ENCODE measurements at regions not wholly inside any gene's neighbourhood (a gene's known extent, or its start where the extent isn't known, plus 50 kb on each side); places are given as distances from the start of the nearest gene placed in this dataset.

DNA sequence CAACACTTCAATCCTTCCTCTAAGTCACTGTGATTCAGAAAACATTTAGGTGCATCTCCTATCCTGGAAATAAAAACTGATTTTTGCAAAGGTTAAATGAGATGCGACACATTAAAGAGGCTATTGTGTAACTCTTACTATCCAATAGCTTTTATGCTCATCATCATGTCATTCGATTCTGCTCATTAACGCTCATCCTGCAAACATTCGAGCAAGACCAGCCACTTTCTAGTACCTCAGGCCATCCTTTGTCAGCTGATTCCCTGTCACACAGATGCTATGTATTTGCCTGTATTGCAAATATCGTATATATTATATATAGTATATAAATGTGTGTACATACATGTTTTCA, 131.6 kb downstream of the TLR5 start:
- H3K4me3 Mint-ChIP-seq: peak overlapping the region; percentile 61
- H2AFZ ChIP-seq (replicated peaks): no peak overlapping the region

GRCh38 chr1:223012176-223012788, 130.8 kb downstream of the TLR5 start:
- Histone ChIP-seq H3K27me3 (no peaks in the 10 kb centered on the region), H3K27ac (no peak overlapping the region), H3K79me2 (ENCODE audit: low read depth) (no peaks in the 10 kb centered on the region), H3K4me3 (no peak overlapping the region), H2AFZ (replicated peaks) (no peak overlapping the region), H3K4me1 (peaks cover 54% of the 10 kb centered on the region), H3K36me3 (no peaks in the 10 kb centered on the region), H4K20me1 (ENCODE audit: low read depth) (no peaks in the 10 kb centered on the region), H3K9ac (no peak overlapping the region), H3F3A (ENCODE audit: low read depth) (peaks cover 36% of the 10 kb centered on the region), H3K4me2 (peak overlapping the region; percentile 64), H3K9me3 (ENCODE audit: low read depth) (no peaks in the 10 kb centered on the region)
- DNase-seq (ENCODE audit: low spot score): no peak
- H3K4me1 Mint-ChIP-seq: peaks cover 83% of the 10 kb centered on the region
- H3K4me3 Mint-ChIP-seq: no peak overlapping the region
- peaks cover 9% of the 10 kb centered on the region for H3K9me3 Mint-ChIP-seq
- H3K27me3 Mint-ChIP-seq (ENCODE audit: insufficient read depth, low read depth): peaks cover 7% of the 10 kb centered on the region
- H3K36me3 Mint-ChIP-seq: peaks cover 4% of the 10 kb centered on the region
- H3K27ac Mint-ChIP-seq: peak overlapping the region; percentile 15
- TF ChIP-seq EZH2phosphoT487 (IDR thresholded peaks at IDR 0.05) (no peak), EZH2 (IDR thresholded peaks at IDR 0.05) (no peak)
- TF ChIP-seq, protein P1, sequence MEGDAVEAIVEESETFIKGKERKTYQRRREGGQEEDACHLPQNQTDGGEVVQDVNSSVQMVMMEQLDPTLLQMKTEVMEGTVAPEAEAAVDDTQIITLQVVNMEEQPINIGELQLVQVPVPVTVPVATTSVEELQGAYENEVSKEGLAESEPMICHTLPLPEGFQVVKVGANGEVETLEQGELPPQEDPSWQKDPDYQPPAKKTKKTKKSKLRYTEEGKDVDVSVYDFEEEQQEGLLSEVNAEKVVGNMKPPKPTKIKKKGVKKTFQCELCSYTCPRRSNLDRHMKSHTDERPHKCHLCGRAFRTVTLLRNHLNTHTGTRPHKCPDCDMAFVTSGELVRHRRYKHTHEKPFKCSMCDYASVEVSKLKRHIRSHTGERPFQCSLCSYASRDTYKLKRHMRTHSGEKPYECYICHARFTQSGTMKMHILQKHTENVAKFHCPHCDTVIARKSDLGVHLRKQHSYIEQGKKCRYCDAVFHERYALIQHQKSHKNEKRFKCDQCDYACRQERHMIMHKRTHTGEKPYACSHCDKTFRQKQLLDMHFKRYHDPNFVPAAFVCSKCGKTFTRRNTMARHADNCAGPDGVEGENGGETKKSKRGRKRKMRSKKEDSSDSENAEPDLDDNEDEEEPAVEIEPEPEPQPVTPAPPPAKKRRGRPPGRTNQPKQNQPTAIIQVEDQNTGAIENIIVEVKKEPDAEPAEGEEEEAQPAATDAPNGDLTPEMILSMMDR (IDR thresholded peaks at IDR 0.05): no peak

More for the DNA sequence above, 131.6 kb downstream of the TLR5 start:
- peaks cover 36% of the 10 kb centered on the region for H3F3A ChIP-seq (ENCODE audit: low read depth)
- H3K4me2 ChIP-seq: peak overlapping the region; percentile 64
- Mint-ChIP-seq H3K27ac (peak overlapping the region; percentile 91), H3K9me3 (peaks cover 7% of the 10 kb centered on the region), H3K36me3 (peaks cover 8% of the 10 kb centered on the region), H3K4me1 (peaks cover 88% of the 10 kb centered on the region), H3K27me3 (ENCODE audit: insufficient read depth, low read depth) (peaks cover 7% of the 10 kb centered on the region)
- H3K4me3 ChIP-seq: peak overlapping the region; percentile 16
- peaks cover 61% of the 10 kb centered on the region for H3K4me1 ChIP-seq
- DNase-seq (ENCODE audit: low spot score): no peak
- H3K27ac ChIP-seq: peak overlapping the region; percentile 83
- no peaks in the 10 kb centered on the region for H3K27me3 ChIP-seq
- H4K20me1 ChIP-seq (ENCODE audit: low read depth): no peaks in the 10 kb centered on the region
- H3K9ac ChIP-seq: no peak overlapping the region
- no peaks in the 10 kb centered on the region for H3K36me3 ChIP-seq
- H3K9me3 ChIP-seq (ENCODE audit: low read depth): no peaks in the 10 kb centered on the region
- TF ChIP-seq EZH2 (IDR thresholded peaks at IDR 0.05) (no peak), EZH2phosphoT487 (IDR thresholded peaks at IDR 0.05) (no peak)
- TF ChIP-seq, protein P1 (IDR thresholded peaks at IDR 0.05): no peak
- no peaks in the 10 kb centered on the region for H3K79me2 ChIP-seq (ENCODE audit: low read depth)

DNA sequence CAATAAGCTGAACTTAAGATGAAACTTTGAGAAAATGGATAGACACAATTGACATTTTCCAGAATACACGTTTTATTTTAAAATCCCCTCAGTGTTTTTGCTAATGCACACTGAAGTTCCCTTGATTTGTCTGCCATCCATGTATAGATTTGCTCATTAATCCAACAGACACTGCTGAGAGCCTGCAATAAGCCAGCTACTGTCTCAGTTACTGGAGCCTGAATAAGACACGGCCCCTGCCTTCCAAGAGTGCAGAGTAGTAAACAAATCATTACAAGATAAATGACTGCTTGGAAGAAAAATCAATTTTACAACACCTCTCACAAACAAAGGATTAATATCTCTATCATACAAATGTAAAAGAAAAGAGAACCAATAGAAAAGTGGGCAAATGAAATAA, 130.1 kb downstream of the TLR5 start:
- Histone ChIP-seq H3K4me2 (no peak overlapping the region), H2AFZ (replicated peaks) (no peak overlapping the region), H3K27ac (no peak overlapping the region), H3K4me3 (no peak overlapping the region), H3K9me3 (ENCODE audit: low read depth) (no peaks in the 10 kb centered on the region), H3K27me3 (no peaks in the 10 kb centered on the region), H3K79me2 (ENCODE audit: low read depth) (no peaks in the 10 kb centered on the region), H3K36me3 (no peaks in the 10 kb centered on the region), H3F3A (ENCODE audit: low read depth) (peaks cover 36% of the 10 kb centered on the region), H3K4me1 (peaks cover 48% of the 10 kb centered on the region), H4K20me1 (ENCODE audit: low read depth) (no peaks in the 10 kb centered on the region), H3K9ac (no peak overlapping the region)
- no peak for DNase-seq (ENCODE audit: low spot score)
- Mint-ChIP-seq H3K4me1 (peaks cover 78% of the 10 kb centered on the region), H3K27ac (peak overlapping the region; percentile 81), H3K27me3 (ENCODE audit: insufficient read depth, low read depth) (peaks cover 7% of the 10 kb centered on the region), H3K9me3 (peaks cover 13% of the 10 kb centered on the region), H3K4me3 (no peak overlapping the region), H3K36me3 (peaks cover 2% of the 10 kb centered on the region)
- TF ChIP-seq EZH2 (IDR thresholded peaks at IDR 0.05) (no peak), EZH2phosphoT487 (IDR thresholded peaks at IDR 0.05) (no peak)
- TF ChIP-seq, protein P1 (IDR thresholded peaks at IDR 0.05): no peak

Measured in neural progenitor cell (in vitro differentiated cells).